DOHH2 (cell line): ENCODE measurements at regions not wholly inside any gene's neighbourhood (a gene's known extent, or its start where the extent isn't known, plus 50 kb on each side); places are given as distances from the start of the nearest gene placed in this dataset.

Experiments used
- H3F3A ChIP-seq: fragments of 200-600 bp; sonication (generic), shearing (Covaris generic); 2 replicates; pipeline ENCODE4 v1.6.0; 2016; ENCODE audit warnings: antibody characterized with exemption, mild to moderate bottlenecking; ENCODE audit not compliant: control insufficient read depth, insufficient read depth
- H3K27ac ChIP-seq: fragments of 200-600 bp; sonication (generic); 2 replicates; pipeline ENCODE4 v1.5.1; 2014; ENCODE audit warnings: low read depth, mild to moderate bottlenecking, low read length, moderate library complexity
- H3K27me3 ChIP-seq: fragments of 200-600 bp; sonication (generic); 2 replicates; pipeline ENCODE4 v1.6.1; 2014; ENCODE audit warnings: mild to moderate bottlenecking, low read length, mixed read lengths; ENCODE audit not compliant: control insufficient read depth
- H3K36me3 ChIP-seq: fragments of 200-600 bp; sonication (generic); 2 replicates; pipeline ENCODE4 v1.6.1; 2014; ENCODE audit warnings: mild to moderate bottlenecking, low read length, moderate library complexity, mixed read lengths; ENCODE audit not compliant: control insufficient read depth
- H3K4me1 ChIP-seq: fragments of 200-600 bp; sonication (generic); 2 replicates; pipeline ENCODE4 v1.6.1; 2014; ENCODE audit warnings: mild to moderate bottlenecking, low read length, mixed read lengths; ENCODE audit not compliant: control insufficient read depth
- H3K4me2 ChIP-seq: fragments of 200-600 bp; sonication (generic); 2 replicates; pipeline ENCODE4 v1.6.0; 2014; ENCODE audit warnings: mild to moderate bottlenecking, low read length, moderate library complexity
- H3K4me3 ChIP-seq: fragments of 200-600 bp; sonication (generic); 2 replicates; pipeline ENCODE4 v1.5.1; 2014; ENCODE audit warnings: mild to moderate bottlenecking, low read length, mixed read lengths
- H3K79me2 ChIP-seq: fragments of 200-600 bp; sonication (generic); 2 replicates; pipeline ENCODE4 v1.6.1; 2014; ENCODE audit warnings: mild to moderate bottlenecking, low read length, mixed read lengths; ENCODE audit not compliant: control insufficient read depth
- H3K9me2 ChIP-seq: fragments of 200-600 bp; sonication (generic); replicated peaks from 2 replicates; pipeline ENCODE4 v1.6.1; 2014; ENCODE audit warnings: mild to moderate bottlenecking, low read length, mixed read lengths; ENCODE audit not compliant: control insufficient read depth
- H3K9me3 ChIP-seq: fragments of 200-600 bp; sonication (generic); 2 replicates; pipeline ENCODE4 v1.6.1; 2014; ENCODE audit warnings: antibody characterized with exemption, low read length, mixed read lengths; ENCODE audit not compliant: control insufficient read depth, insufficient read depth
- H4K20me1 ChIP-seq: fragments of 200-600 bp; sonication (generic); 2 replicates; pipeline ENCODE4 v1.6.0; 2014; ENCODE audit warnings: low read depth, mild to moderate bottlenecking, antibody characterized with exemption, low read length, moderate library complexity; ENCODE audit not compliant: control insufficient read depth, insufficient read depth
- CTCF ChIP-seq: fragments of 200-600 bp; sonication (generic); IDR thresholded peaks from one replicate; pipeline ENCODE4 v1.5.1; 2014; ENCODE audit warnings: antibody characterized with exemption, mild to moderate bottlenecking, low read depth, low read length; ENCODE audit not compliant: poor library complexity, severe bottlenecking
- EZH2phosphoT487 ChIP-seq: fragments of 200-600 bp; sonication (generic); IDR thresholded peaks from 2 replicates; pipeline ENCODE4 v1.6.1; 2017; ENCODE audit warnings: borderline replicate concordance, mild to moderate bottlenecking, antibody characterized with exemption, low read length, moderate library complexity, mixed read lengths

DNA sequence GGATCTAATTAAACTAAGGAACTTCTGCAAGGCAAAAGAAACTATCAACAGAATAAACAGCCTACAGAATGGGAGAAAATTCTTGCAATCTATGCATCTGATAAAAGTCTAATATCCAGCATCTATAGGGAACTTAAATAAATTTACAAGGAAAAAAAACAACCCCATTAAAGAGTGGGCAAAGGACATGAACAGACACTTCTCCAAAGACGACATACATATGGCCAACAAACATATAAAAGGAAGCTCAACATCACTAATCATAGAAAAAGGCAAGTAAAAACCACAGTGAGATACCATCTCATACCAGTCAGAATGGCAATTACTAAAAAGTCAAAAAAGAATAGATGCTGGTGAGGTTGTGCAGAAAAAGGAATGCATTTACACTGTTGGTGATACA is 134.8 kb upstream of the PAQR3 start:
- TF ChIP-seq EZH2phosphoT487 (no peak), CTCF (no peak)
- Histone ChIP-seq H3K79me2 (no peaks in the 10 kb centered on the region), H3K36me3 (no peaks in the 10 kb centered on the region)

GRCh38 chr4:79073471-79073870 is 134.2 kb upstream of the PAQR3 start:
- no peaks in the 10 kb centered on the region for H3K4me1 ChIP-seq
- H3F3A ChIP-seq: no peaks in the 10 kb centered on the region
- H3K27me3 ChIP-seq: no peaks in the 10 kb centered on the region
- no peak overlapping the region for H3K27ac ChIP-seq
- no peaks in the 10 kb centered on the region for H3K9me3 ChIP-seq
- no peaks in the 10 kb centered on the region for H4K20me1 ChIP-seq
- H3K9me2 ChIP-seq: no peaks in the 10 kb centered on the region
- H3K4me3 ChIP-seq: no peak overlapping the region
- H3K79me2 ChIP-seq: no peaks in the 10 kb centered on the region
- TF ChIP-seq EZH2phosphoT487: no peak
- TF ChIP-seq CTCF: no peak
- no peak overlapping the region for H3K4me2 ChIP-seq
- H3K36me3 ChIP-seq: no peaks in the 10 kb centered on the region

More for the DNA sequence above, 134.8 kb upstream of the PAQR3 start:
- Histone ChIP-seq H3K27ac (no peak overlapping the region), H3K4me1 (no peaks in the 10 kb centered on the region), H4K20me1 (no peaks in the 10 kb centered on the region), H3F3A (no peaks in the 10 kb centered on the region), H3K9me3 (no peaks in the 10 kb centered on the region), H3K4me3 (no peak overlapping the region), H3K9me2 (no peaks in the 10 kb centered on the region), H3K4me2 (no peak overlapping the region), H3K27me3 (no peaks in the 10 kb centered on the region)

- H3F3A ChIP-seq: no peaks in the 10 kb centered on the region
- H4K20me1 ChIP-seq: no peaks in the 10 kb centered on the region
- no peaks in the 10 kb centered on the region for H3K4me1 ChIP-seq
- no peak overlapping the region for H3K27ac ChIP-seq
- TF ChIP-seq EZH2phosphoT487: no peak
- TF ChIP-seq CTCF: no peak
- H3K79me2 ChIP-seq: no peaks in the 10 kb centered on the region
- H3K4me3 ChIP-seq: no peak overlapping the region
- no peak overlapping the region for H3K4me2 ChIP-seq
- no peaks in the 10 kb centered on the region for H3K36me3 ChIP-seq
- no peaks in the 10 kb centered on the region for H3K9me3 ChIP-seq
- H3K9me2 ChIP-seq: no peaks in the 10 kb centered on the region
- H3K27me3 ChIP-seq: peaks cover 5% of the 10 kb centered on the region; the same call in 1 of the 2 replicates
These were observed 126.0 kb upstream of the PAQR3 start for GRCh38 chr4:79065262-79065661.

DNA sequence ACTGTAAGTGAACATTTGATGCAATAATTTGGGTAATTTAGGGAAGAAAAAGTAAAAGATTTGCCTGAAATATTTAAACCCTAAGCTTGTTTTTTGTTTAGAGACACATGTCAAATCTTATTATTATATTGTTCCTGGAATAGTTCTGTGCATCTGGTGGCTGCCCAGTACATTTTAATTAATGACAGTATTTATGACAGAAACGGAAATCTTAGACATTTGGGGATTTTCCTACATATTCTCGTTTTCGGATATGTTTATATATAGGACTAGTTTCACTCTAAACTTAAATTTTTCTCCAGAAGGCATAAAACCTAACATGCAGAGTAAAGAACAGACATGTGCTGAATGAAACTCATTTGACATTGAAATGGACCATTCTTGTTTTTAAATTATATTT is 125.6 kb upstream of the PAQR3 start:
- no peak overlapping the region for H3K27ac ChIP-seq
- H3F3A ChIP-seq: no peaks in the 10 kb centered on the region
- no peak overlapping the region for H3K4me3 ChIP-seq
- peaks cover 5% of the 10 kb centered on the region; the same call in 1 of the 2 replicates for H3K27me3 ChIP-seq
- no peaks in the 10 kb centered on the region for H3K36me3 ChIP-seq
- H4K20me1 ChIP-seq: no peaks in the 10 kb centered on the region
- no peak for TF ChIP-seq EZH2phosphoT487
- TF ChIP-seq CTCF: no peak
- H3K9me2 ChIP-seq: no peaks in the 10 kb centered on the region
- no peaks in the 10 kb centered on the region for H3K4me1 ChIP-seq
- H3K9me3 ChIP-seq: no peaks in the 10 kb centered on the region
- no peaks in the 10 kb centered on the region for H3K79me2 ChIP-seq
- no peak overlapping the region for H3K4me2 ChIP-seq
